ENCODE measurements at regions not wholly inside any gene's neighbourhood (a gene's known extent, or its start where the extent isn't known, plus 50 kb on each side); places are given as distances from the start of the nearest gene placed in this dataset.

GRCh38 chr5:38138574-38138973, 119.8 kb upstream of the EGFLAM start:
- TF ChIP-seq POLR2AphosphoS5 (IDR thresholded peaks at IDR 0.05): no peak
- no peak for TF ChIP-seq CTCF (IDR thresholded peaks at IDR 0.05)
- no peak for TF ChIP-seq EP300 (IDR thresholded peaks at IDR 0.05)
- no peak for TF ChIP-seq POLR2A (IDR thresholded peaks at IDR 0.05)
